Spleen (tissue), 7 donors: ENCODE measurements at regions not wholly inside any gene's neighbourhood (a gene's known extent, or its start where the extent isn't known, plus 50 kb on each side); places are given as distances from the start of the nearest gene placed in this dataset.

Experiments used
- CTCF ChIP-seq, 11 experiments: fragments of 200-600 bp in 7 of 11; fragments of 450-650 bp in 4 of 11; sonication (generic) in 4 of 11; IDR thresholded peaks in 8 of 11; conservative IDR thresholded peaks in 3 of 11; 1 replicate in 7 of 11; 2 replicates in 4 of 11; pipeline versions ENCODE4 v1.4.0 to v1.8.0; 2016 to 2021; ENCODE audit warnings: antibody characterized with exemption in 11 of 11, inconsistent platforms in 4 of 11, mild to moderate bottlenecking in 1 of 11
- POLR2A ChIP-seq, 3 donors: fragments of 450-650 bp; IDR thresholded peaks; one replicate each; pipeline ENCODE4 v1.5.1; 2017; ENCODE audit warnings: antibody characterized with exemption in 3 of 3, mild to moderate bottlenecking in 1 of 3
- donor health status: DM: no; HTN: no; CAD: no; lungs with moderate emphysema.
- donor health status: DM: no; HTN: no; CAD: no.
- donor health status: DM: no; HTN: no; CAD: no.

GRCh38 chr6:80433010-80433672 is 326.7 kb downstream of the BCKDHB start:
- TF ChIP-seq POLR2A (IDR thresholded peaks at IDR 0.05) = no peak
- no peak for TF ChIP-seq CTCF (IDR thresholded peaks at IDR 0.05 in 8 of 11, conservative IDR thresholded peaks at IDR 0.05 in 3 of 11)
